ENCODE measurements at regions not wholly inside any gene's neighbourhood (a gene's known extent, or its start where the extent isn't known, plus 50 kb on each side); places are given as distances from the start of the nearest gene placed in this dataset.
A peak's percentile ranks its signal among the peaks of the same experiment; 100 is the strongest.

GRCh38 chr5:93057311-93057710, 523.7 kb downstream of the NR2F1-AS1 start:
- DNase-seq (ENCODE audit: low spot score) = no peak

DNA sequence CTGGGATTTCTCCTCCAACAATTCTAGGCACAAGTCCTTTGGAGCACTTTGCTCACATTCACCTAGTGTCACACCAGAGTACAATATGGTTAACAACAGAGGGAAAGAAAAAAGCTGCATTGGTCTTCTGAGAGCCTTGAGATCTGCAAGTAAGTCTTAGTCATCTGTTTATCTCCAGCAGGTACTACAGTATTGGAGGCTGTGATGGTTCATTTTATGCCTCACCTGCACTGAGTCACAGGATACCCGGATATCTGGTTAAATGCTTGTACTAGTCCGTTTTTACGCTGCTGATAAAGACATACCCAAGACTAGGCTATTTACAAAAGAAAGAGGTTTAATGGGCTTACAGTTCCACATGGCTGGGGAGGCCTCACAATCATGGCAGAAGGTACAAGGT, 525.0 kb downstream of the NR2F1-AS1 start:
- no peak for DNase-seq (ENCODE audit: low spot score)

- no peak for DNase-seq (ENCODE audit: low spot score)
Measured at GRCh38 chr5:93055561-93055960, 525.5 kb downstream of the NR2F1-AS1 start.

DNA sequence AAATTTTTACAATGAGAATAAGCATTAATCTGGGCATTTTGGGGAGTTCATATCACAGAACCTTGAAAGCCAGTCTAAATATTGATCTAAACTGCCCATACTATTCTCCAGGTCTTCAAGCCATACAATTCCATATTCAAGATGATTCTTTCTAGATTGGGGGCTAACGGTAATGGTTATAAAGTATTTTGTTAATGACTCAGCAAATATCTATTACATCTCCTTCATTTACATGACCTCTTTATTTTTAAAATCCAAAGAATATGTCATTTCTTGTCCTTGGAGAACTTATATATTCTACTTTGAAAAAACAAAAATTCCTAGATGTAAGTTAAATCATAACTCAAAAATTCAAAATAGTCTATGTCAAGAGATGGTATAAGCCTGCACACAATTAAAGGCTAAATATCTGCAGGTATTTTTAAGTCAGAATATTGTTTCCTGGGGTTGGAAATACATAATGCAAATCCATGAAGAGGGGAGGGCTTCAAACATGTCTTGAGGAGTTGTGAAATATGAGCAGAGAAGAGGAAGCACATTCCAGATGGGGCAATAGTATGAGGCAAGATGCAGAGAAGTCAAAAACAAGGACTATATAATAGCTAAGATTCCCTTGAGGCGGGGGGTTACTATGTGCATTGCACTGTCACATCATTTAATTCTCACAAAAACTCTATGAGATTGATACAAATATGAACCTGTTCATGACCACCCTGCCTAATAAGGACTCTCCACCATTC, 526.4 kb downstream of the NR2F1-AS1 start:
- no peak for DNase-seq (ENCODE audit: low spot score)

- no peak for DNase-seq (ENCODE audit: low spot score)
Measured at GRCh38 chr5:93053825-93054224, 527.2 kb downstream of the NR2F1-AS1 start.

GRCh38 chr5:93048858-93049257, 532.2 kb downstream of the NR2F1-AS1 start:
- DNase-seq (ENCODE audit: low spot score) = no peak

DNA sequence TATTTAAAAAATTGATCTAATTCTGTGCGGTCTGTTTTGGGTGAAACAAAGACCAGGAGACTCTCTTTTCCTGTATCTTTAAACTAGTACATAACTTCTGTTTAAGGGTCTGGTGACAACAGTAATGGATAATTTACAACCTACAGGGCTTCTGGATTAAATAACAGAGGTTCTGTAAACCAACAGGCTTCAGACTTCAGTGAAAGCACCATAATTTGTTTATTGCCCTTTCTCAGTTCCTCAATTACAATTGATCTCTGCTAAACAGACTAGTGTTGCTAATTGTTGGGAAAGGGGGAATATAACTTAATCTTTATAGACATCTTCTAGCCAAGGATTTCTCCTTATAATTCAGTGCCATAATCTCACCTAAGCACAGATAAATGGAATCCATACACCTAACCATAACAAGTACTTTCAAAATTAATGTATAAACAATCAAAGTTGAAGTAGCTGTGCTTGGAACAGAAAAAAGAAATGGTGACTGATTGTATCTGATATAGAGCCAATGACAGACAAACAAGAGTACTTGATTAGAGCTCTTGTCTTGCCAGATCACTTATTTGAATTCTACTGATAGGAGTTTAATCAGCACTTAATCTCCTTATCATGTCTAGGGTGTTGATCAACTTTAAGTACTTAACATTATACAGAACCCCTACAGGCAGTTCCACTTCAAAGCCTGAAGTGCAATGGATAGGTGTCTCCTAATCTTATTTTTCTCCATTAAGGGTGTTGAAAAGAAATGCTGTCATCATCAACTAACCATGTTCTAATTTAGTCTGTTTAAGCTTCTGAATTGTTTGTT, 536.0 kb downstream of the NR2F1-AS1 start:
- no peak for DNase-seq (ENCODE audit: low spot score)

DNA sequence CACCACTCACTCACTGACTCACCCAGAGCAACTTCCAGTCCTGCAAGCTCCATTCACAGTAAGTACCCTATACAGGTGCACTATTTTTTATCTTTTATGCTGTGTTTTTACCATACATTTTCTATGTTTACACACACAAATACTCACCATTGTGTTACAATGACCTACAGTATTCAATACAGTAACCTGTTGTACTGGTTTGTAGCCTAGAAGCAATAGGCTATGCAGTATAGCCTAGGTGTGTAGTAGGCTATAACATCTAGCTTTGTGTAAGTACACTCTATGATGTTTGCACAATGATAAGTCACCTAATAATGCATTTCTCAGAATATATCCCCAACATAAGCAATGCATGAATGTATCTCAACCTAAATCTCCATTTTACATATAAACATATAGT, 541.1 kb downstream of the NR2F1-AS1 start:
- DNase-seq (ENCODE audit: low spot score) = no peak

DNA sequence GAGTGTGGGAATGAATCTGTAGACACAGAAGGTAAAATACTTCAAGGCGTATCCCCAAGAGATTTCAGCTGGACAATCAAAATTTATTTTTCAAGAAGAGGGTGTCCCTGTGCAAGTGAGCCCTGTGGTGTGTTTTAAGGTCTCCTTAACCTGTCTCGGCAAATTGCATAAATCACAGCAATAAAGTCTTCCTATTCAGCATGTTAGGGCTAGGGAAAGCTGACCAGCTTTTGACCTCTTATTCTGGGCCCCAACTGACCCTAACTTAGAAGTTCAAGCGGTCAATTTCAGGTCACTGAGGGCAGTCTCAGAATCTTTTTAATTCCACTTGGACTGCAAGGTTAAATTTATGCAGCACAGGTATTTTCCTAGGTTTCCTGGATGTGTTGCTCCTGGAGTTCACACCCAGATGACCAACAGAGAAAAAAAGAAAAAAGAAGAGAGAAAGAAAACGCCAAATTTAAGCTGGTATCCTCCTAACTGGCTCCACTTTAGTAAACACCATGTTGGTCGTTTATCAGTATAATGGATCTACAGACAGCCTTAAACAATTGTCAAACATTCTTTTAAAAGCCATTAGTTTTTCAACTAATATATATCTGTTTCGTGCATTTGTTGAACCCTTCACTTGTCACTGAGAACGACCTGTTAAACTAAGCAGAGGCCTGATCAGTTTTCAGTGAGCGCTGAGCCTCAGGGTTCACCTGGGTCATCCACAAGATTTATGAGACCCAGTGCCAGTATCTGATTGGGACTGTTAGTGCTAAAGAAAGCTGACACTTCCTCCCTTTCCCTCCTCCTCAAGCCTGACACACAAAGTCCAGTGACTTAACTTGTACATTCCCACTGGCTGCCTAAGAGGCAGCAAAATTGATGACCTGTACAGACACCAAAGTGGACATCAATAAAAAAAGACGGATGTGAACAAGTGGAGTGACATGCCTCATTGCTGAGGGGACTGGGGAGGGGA, 546.1 kb downstream of the NR2F1-AS1 start:
- DNase-seq (ENCODE audit: low spot score) = peak; percentile 2

DNA sequence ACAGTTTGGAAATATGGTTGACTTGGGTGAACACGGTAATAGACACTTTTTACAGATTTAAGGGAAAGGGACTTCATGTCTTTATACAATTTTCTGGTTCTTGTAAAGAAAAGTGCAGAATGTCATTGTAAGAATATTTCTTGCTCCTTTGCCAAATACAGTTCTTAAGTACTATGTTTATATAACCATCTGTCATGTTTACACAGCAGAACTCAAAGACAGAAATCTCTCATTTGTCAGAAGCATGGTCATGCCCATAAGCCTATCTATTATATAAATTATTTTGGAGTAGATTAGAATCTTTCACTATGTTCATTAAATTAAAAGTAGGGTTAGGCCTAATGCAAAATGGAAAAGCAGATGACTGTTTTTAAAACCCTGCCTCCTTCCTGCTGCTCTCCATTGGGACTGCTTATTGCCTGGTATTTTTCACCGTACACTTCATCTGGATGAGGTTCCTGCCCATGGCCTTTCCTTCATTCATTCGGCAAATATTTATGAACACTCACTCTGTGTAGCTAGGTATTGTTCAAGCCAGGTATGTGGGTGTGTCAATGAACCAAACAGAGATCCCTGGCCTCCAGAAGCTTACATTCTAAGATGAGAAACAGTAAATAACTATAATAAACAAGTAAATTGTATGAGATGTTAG, 558.1 kb downstream of the NR2F1-AS1 start:
- DNase-seq (ENCODE audit: low spot score) = no peak

DNA sequence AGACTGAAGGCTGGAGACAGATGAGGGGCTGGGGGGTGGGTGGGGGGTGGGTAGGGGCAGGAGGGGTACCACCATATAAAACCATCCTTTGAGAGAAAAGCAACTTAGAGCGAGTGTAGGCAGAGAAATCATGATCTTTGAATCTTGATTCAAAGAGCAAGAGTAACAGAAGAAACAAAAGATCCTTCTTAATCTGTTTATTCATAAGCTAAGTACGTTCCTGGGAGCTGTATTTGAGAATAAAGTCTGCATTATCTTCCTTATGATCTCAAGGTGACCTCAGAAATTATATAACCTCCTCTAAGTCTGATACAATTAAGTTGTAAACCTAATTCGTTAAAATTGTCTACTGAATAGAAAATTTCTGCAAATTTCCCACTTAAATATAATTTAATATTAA, 558.8 kb downstream of the NR2F1-AS1 start:
- no peak for DNase-seq (ENCODE audit: low spot score)

DNA sequence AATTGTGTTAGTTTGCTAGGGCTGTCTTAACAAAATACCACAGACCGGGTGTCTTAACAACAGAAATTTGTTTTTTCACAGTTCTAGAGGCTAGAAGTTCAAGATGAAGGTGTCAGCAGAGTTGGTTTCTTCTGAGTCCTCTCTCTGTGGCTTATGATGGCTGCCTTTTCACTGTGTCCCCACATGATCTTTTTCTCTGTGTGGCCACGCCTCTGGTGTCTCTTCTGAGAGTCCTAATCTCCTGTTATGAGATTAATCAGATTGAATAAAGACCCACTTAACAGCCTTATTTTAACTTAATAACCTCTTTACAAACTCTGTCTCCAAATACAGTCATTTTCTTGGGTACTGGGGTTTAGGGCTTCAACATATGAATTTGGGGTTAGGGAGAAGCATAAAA, 561.1 kb downstream of the NR2F1-AS1 start:
- DNase-seq (ENCODE audit: low spot score) = no peak

- DNase-seq (ENCODE audit: low spot score) = no peak
Measured at GRCh38 chr5:93018461-93018860, 562.6 kb downstream of the NR2F1-AS1 start.

DNA sequence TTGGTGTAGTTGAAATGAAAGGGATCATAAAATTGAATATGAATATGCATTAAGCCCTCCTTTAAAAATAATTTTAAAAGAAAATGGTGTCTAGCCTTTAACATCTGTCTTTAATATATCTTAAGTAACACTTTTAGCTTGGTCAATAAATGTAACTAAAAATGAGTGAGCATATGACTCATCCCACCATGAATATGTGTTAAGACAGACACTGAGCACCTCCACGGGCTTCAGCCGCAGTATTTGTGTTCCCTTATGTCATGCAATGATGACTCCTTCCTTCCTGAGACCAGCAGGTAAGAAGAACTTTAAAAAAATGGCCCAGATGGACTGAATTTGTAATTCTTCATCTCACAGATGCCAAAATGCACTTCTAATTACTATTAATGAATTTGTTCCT, 563.2 kb downstream of the NR2F1-AS1 start:
- peak; percentile 26 for DNase-seq (ENCODE audit: low spot score)

- no peak for DNase-seq (ENCODE audit: low spot score)
Measured at GRCh38 chr5:93017376-93017775, 563.6 kb downstream of the NR2F1-AS1 start.

DNA sequence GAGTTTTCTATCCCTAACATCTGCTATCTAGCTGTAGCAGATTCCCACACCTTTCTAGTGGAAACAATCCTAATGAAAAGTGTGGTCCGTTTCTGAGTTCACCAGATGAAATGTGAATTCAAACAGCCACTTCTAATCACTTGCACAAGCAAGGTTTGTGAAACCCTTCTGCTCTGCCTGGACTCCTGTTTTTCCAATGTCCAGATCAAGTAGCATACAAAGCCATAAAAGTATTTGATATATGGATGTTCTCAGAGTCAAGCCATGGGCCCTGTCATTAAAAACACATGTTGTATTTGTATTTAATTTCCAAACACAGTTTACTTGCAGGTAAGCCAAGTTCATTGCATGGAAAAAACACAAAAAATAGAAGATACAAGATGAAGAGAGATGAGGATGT, 570.4 kb downstream of the NR2F1-AS1 start:
- no peak for DNase-seq (ENCODE audit: low spot score)

DNA sequence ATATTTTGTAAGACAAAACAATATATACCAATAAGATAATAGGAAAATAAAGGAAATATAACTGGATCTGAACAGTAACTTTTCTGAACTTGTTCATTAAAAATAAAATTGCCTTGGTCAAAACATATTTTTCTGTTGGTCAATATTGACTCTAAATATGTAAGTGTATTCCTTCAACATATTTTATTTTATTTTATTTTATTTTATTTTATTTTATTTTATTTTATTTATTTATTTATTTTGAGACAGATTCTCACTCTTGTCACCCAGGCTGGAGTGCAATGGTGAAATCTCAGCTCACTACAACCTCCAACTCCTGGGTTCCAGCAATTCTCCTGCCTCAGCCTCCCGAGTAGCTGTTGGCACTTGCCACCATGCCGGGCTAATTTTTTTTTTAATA, 571.0 kb downstream of the NR2F1-AS1 start:
- DNase-seq (ENCODE audit: low spot score) = no peak

DNA sequence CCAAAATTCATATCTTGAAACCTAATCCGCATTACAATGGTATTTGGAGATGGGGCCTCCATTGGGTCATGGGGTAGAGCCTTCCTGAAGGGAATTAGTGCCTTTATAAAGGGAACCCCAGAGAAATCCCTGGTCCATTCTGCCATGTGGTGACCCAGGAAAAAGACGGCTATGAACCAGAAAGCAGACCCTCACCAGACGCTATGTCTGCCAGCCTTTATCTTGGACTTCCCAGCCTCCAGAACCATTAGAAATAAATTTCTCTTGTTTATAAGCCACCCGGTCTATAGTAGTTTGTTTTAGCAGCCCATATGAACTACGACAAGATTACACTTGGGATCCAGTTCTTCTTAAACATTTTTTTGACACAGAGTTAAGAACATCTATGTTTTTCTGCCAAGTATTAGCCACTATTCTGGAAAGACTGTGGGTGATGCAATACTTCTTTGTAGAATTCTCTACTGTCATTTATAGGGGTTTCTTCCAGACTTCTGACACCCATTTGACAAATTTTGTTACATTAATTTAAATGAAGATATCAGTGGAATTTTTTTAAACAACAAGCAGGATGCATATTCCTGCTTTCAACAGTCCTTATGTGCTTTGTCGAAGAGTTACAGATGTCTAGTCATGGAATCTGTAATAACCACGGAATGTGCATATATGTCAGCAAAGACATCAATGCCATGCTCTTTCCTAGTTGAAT, 572.4 kb downstream of the NR2F1-AS1 start:
- DNase-seq (ENCODE audit: low spot score) = no peak

- DNase-seq (ENCODE audit: low spot score) = no peak
Measured at GRCh38 chr5:93006915-93007314, 574.1 kb downstream of the NR2F1-AS1 start.

DNA sequence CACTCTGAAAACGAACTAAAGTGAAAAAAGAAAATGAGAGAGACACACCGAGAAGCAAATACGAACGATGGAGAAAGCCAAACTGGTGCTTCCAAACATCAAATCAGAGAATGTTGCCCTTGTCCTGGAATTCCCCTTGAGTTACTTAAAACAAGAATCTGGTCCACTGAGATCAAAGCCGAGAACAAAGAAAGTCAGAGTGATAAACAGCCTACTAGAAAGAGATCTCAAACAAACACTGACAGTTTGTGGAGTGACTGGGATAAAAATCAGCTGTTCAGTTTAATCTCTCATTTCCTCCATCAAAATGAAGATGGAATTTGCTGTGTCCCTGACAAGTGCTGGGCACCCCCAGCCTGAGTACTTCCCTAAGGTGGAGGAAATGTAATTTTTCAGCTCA, 582.6 kb downstream of the NR2F1-AS1 start:
- no peak for DNase-seq (ENCODE audit: low spot score)

DNA sequence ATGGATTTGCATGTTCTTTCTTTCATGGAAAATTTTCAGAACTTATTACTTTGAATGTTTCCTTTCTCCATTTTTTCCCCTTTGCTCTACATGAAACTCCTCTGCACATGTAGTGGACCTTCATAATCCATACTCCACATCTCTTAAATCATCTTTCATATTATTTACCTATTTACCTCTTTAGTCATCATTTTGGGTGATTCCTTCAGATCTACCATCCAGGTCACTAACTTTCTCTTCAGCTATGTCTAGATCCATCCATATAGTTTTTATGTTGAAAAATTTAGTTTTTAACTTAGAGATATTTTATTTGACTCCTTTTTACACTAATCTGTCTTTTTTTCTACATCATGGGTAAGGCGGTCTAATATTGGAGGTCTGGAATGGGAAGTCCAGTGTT, 586.6 kb downstream of the NR2F1-AS1 start:
- no peak for DNase-seq (ENCODE audit: low spot score)

All from A172 (cell line).